Colonic mucosa (tissue), 4 donors: ENCODE measurements at regions not wholly inside any gene's neighbourhood (a gene's known extent, or its start where the extent isn't known, plus 50 kb on each side); places are given as distances from the start of the nearest gene placed in this dataset.

ENCODE experiments used
- DNase-seq: peaks from one replicate; pipeline ENCODE4 v3.0.0-alpha.2; 2020
- H3K27ac ChIP-seq: fragments of 200-600 bp; one replicate; pipeline ENCODE4 v1.8.0; 2021
- H3K27me3 ChIP-seq: fragments of 200-600 bp; one replicate; pipeline ENCODE4 v1.8.0; 2021
- H3K36me3 ChIP-seq: fragments of 200-600 bp; one replicate; pipeline ENCODE4 v1.8.0; 2021
- H3K4me1 ChIP-seq: fragments of 200-600 bp; one replicate; pipeline ENCODE4 v1.8.0; 2021; ENCODE audit warnings: mild to moderate bottlenecking
- H3K4me3 ChIP-seq: fragments of 200-600 bp; one replicate; pipeline ENCODE4 v1.8.0; 2021
- H3K9ac ChIP-seq, 2 donors: one replicate each; pipeline ENCODE4 v1.7.0; 2013; ENCODE audit warnings: control low read depth in 2 of 2, low read depth in 2 of 2, low read length in 2 of 2
- H3K9me3 ChIP-seq: fragments of 200-600 bp; one replicate; pipeline ENCODE4 v1.8.0; 2021
- intact Hi-C: fragments of 100-400 bp; cut with DNase I; formaldehyde crosslinking; loops from one replicate; pipeline ENCODE4 v1.14.1; 2022
- TF ChIP-seq, protein P1 (sequence below): fragments of 200-600 bp; IDR thresholded peaks from one replicate; pipeline ENCODE4 v1.8.0; 2022; ENCODE audit warnings: antibody characterized with exemption, mild to moderate bottlenecking
- donor health status: healthy.
- donor health status: DM: no; HTN: no; CAD: no.
- donor health status: DM: no; HTN: no; CAD: no.

DNA sequence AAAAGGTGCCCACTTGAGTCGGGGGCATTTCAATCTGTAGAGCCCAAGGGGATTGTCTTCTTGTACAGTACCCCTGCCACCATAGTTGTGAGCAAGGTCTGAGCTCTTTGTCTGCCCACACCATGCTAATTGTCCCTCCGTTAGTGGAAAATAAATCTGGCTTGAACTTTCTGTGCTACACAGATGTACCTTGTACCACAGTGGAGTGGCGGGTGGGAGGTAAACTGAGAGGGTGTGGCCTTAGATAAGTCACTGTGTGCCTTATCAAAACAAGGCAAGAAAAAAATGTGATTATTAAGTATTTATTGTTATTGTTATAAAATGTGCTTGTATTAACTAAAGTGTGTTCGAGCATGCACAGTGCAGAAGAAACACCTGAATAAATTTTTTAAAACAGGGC, 242.9 kb upstream of the C2CD4B start:
- TF ChIP-seq, protein P1, sequence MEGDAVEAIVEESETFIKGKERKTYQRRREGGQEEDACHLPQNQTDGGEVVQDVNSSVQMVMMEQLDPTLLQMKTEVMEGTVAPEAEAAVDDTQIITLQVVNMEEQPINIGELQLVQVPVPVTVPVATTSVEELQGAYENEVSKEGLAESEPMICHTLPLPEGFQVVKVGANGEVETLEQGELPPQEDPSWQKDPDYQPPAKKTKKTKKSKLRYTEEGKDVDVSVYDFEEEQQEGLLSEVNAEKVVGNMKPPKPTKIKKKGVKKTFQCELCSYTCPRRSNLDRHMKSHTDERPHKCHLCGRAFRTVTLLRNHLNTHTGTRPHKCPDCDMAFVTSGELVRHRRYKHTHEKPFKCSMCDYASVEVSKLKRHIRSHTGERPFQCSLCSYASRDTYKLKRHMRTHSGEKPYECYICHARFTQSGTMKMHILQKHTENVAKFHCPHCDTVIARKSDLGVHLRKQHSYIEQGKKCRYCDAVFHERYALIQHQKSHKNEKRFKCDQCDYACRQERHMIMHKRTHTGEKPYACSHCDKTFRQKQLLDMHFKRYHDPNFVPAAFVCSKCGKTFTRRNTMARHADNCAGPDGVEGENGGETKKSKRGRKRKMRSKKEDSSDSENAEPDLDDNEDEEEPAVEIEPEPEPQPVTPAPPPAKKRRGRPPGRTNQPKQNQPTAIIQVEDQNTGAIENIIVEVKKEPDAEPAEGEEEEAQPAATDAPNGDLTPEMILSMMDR: no peak
- H3K27me3 ChIP-seq: no peaks in the 10 kb centered on the region
- H3K9ac ChIP-seq: no peak overlapping the region
- no peaks in the 10 kb centered on the region for H3K4me1 ChIP-seq
- intact Hi-C loops: no loop called here
- H3K4me3 ChIP-seq: no peak overlapping the region
- no peak overlapping the region for H3K27ac ChIP-seq
- DNase-seq: no peak
- H3K36me3 ChIP-seq: no peaks in the 10 kb centered on the region
- no peaks in the 10 kb centered on the region for H3K9me3 ChIP-seq

DNA sequence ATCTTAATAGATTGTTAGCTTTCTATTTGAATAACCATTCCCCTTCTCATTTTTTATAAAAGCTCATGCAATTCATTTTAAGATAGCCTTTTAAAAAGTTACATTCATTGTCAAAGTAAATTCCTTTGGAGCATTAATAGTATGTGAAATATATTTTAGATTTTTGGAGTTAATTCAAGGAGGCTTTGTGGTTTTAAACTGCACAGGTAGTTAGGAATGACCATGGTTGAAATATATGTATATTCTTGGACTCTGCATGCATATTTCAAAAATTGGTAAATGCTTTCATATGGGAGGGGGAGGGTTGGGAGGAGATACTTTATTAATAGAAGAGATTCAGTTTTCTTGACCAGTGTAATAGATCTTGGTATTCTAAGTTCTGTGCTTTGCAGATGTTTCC, 244.4 kb upstream of the C2CD4B start:
- Histone ChIP-seq H3K4me1 (no peaks in the 10 kb centered on the region), H3K27me3 (no peaks in the 10 kb centered on the region), H3K9ac (no peak overlapping the region), H3K27ac (no peak overlapping the region), H3K9me3 (no peaks in the 10 kb centered on the region), H3K36me3 (no peaks in the 10 kb centered on the region), H3K4me3 (no peak overlapping the region)
- TF ChIP-seq, protein P1: no peak
- intact Hi-C loops: no loop called here
- no peak for DNase-seq

GRCh38 chr15:62412686-62413085, 247.6 kb upstream of the C2CD4B start:
- H3K4me3 ChIP-seq: no peak overlapping the region
- H3K27ac ChIP-seq: no peak overlapping the region
- no peak for DNase-seq
- no peaks in the 10 kb centered on the region for H3K9me3 ChIP-seq
- no peaks in the 10 kb centered on the region for H3K36me3 ChIP-seq
- H3K27me3 ChIP-seq: no peaks in the 10 kb centered on the region
- H3K9ac ChIP-seq: no peak overlapping the region
- TF ChIP-seq, protein P1: no peak
- H3K4me1 ChIP-seq: no peaks in the 10 kb centered on the region
- intact Hi-C loops: no loop called here

DNA sequence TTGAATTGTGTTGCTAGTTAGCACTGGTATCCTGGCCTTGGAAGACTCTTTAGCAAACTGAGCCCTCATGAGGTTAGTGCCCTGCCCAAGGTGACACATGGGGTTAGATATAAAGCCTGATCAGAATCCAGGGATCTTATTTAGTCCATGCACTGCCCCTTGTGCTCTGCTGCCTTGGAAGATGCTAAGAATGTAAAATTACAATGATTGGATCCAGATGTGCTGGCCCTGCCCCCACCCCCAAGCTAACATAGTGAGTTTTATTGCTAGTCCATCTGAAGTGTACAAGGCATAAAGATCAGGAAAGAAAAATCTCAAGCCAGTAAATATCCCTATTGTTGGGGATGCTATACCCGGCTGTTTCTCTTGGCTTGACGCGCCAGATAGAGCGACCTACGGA, 248.1 kb upstream of the C2CD4B start:
- Histone ChIP-seq H3K36me3 (no peaks in the 10 kb centered on the region), H3K9me3 (no peaks in the 10 kb centered on the region), H3K27me3 (no peaks in the 10 kb centered on the region), H3K27ac (no peak overlapping the region), H3K4me1 (no peaks in the 10 kb centered on the region), H3K4me3 (no peak overlapping the region), H3K9ac (no peak overlapping the region)
- intact Hi-C loops: no loop called here
- DNase-seq: no peak
- TF ChIP-seq, protein P1: no peak

- Histone ChIP-seq H3K4me1 (no peaks in the 10 kb centered on the region), H3K9me3 (no peaks in the 10 kb centered on the region)
- intact Hi-C loops: no loop called here
Observed at GRCh38 chr15:62413786-62414185, 248.7 kb upstream of the C2CD4B start.

More at GRCh38 chr15:62413786-62414185, 248.7 kb upstream of the C2CD4B start:
- DNase-seq: no peak
- TF ChIP-seq, protein P1: no peak
- H3K27ac ChIP-seq: no peak overlapping the region
- no peak overlapping the region for H3K9ac ChIP-seq
- no peak overlapping the region for H3K4me3 ChIP-seq
- H3K36me3 ChIP-seq: no peaks in the 10 kb centered on the region
- H3K27me3 ChIP-seq: no peaks in the 10 kb centered on the region
